Psoas muscle (tissue), 7 donors: ENCODE measurements at regions not wholly inside any gene's neighbourhood (a gene's known extent, or its start where the extent isn't known, plus 50 kb on each side); places are given as distances from the start of the nearest gene placed in this dataset.

Experiments
- ATAC-seq, 4 donors: fragments of 200-7000 bp; cut with Tn5 transposase; one replicate each; pipeline ENCODE4 v1.9.1; 2020; ENCODE audit warnings: moderate library complexity in 3 of 4, mild to moderate bottlenecking in 2 of 4
- DNase-seq, 2 donors: peaks; one replicate each; pipeline ENCODE4 v3.0.0-alpha.2; 2020
- H3K27ac ChIP-seq: fragments of 200-600 bp; one replicate; pipeline ENCODE4 v1.8.0; 2022
- H3K27me3 ChIP-seq, 3 donors: fragments of 200-600 bp in 1 of 3; one replicate each; pipeline versions ENCODE4 v1.6.1 to v1.8.0; 2013 to 2022; ENCODE audit warnings: low read length in 2 of 3, mild to moderate bottlenecking in 2 of 3, moderate library complexity in 1 of 3; ENCODE audit not compliant: insufficient read depth in 3 of 3
- H3K36me3 ChIP-seq, 2 donors: fragments of 200-600 bp in 1 of 2; one replicate each; pipeline versions ENCODE4 v1.6.1 to v1.8.0; 2013 to 2022; ENCODE audit warnings: low read depth in 1 of 2, mild to moderate bottlenecking in 1 of 2, moderate library complexity in 1 of 2; ENCODE audit not compliant: insufficient read depth in 1 of 2
- H3K4me1 ChIP-seq: fragments of 200-600 bp; one replicate; pipeline ENCODE4 v1.8.0; 2022
- H3K4me3 ChIP-seq: fragments of 200-600 bp; one replicate; pipeline ENCODE4 v1.8.0; 2022; ENCODE audit warnings: mild to moderate bottlenecking
- H3K9me3 ChIP-seq: fragments of 200-600 bp; one replicate; pipeline ENCODE4 v1.8.0; 2022
- CTCF ChIP-seq: fragments of 200-600 bp; IDR thresholded peaks from one replicate; pipeline ENCODE4 v1.8.0; 2022; ENCODE audit warnings: antibody characterized with exemption
- WGBS, 3 donors: extraction: QIAGEN DNeasy Blood & Tissue Kit; methylation state at CpG; one replicate each; pipeline versions ENCODE4 v1.1.6 to v1.1.7; 2013; 5-methylcytosine and 5-hydroxymethylcytosine counted together
- intact Hi-C, 2 donors: fragments of 100-400 bp; cut with DNase I; formaldehyde crosslinking; loops; one replicate each; pipeline versions ENCODE4 v1.11.0 to v1.14.2; 2022
- donor health status: healthy with polysubstance abuse.
- donor health status: DM: no; HTN: no; CAD: no; lungs with moderate emphysema.
- donor health status: Bipolar disorder and iron deficiency.
- donor health status: healthy.
- donor health status: DM: yes; HTN: yes; CAD: no.
- donor health status: DM: no; HTN: no; CAD: no.
- donor health status: DM: yes; HTN: yes; CAD: no.

- DNase-seq (no peak), ATAC-seq (no peak)
- Histone ChIP-seq H3K36me3 (no peaks in the 10 kb centered on the region), H3K9me3 (peaks cover 4% of the 10 kb centered on the region), H3K4me3 (no peak overlapping the region), H3K4me1 (peaks cover 6% of the 10 kb centered on the region), H3K27me3 (peaks cover 0 to 2% (median 0%) of the 10 kb centered on the region in 3 donors), H3K27ac (no peak overlapping the region)
- no peak for TF ChIP-seq CTCF
- intact Hi-C loops: no loop called here
Measured at GRCh38 chr22:27424319-27424718, 377.2 kb downstream of the MN1 start.

GRCh38 chr22:27429476-27429875, 372.1 kb downstream of the MN1 start:
- Histone ChIP-seq H3K27me3 (peaks cover 0 to 2% (median 0%) of the 10 kb centered on the region in 3 donors), H3K27ac (no peak overlapping the region), H3K9me3 (peaks cover 4% of the 10 kb centered on the region), H3K4me1 (no peaks in the 10 kb centered on the region), H3K4me3 (no peak overlapping the region), H3K36me3 (no peaks in the 10 kb centered on the region)
- WGBS, 3 donors: 88 to 90% (median 90%) methylated on average over 10 of the region's 10 CpGs
- no peak for TF ChIP-seq CTCF
- intact Hi-C loops: no loop called here
- ATAC-seq: no peak
- DNase-seq: no peak

- H3K27ac ChIP-seq: no peak overlapping the region
- no peak overlapping the region for H3K4me3 ChIP-seq
- intact Hi-C loops: no loop called here
- peaks cover 0 to 2% (median 0%) of the 10 kb centered on the region in 3 donors for H3K27me3 ChIP-seq
- no peaks in the 10 kb centered on the region for H3K36me3 ChIP-seq
- peaks cover 4% of the 10 kb centered on the region for H3K9me3 ChIP-seq
- DNase-seq (no peak), ATAC-seq (no peak)
- no peaks in the 10 kb centered on the region for H3K4me1 ChIP-seq
- WGBS, 3 donors: 81 to 85% (median 83%) methylated on average over 7 of the region's 7 CpGs
- TF ChIP-seq CTCF: no peak
Measured at GRCh38 chr22:27431081-27431480, 370.5 kb downstream of the MN1 start.

GRCh38 chr22:27431896-27432295, 369.7 kb downstream of the MN1 start:
- H3K27me3 ChIP-seq: peaks cover 0 to 2% (median 0%) of the 10 kb centered on the region in 3 donors
- H3K36me3 ChIP-seq: no peaks in the 10 kb centered on the region
- DNase-seq: no peak
- intact Hi-C loops: no loop called here
- 32 to 52% (median 37%) methylated on average over 4 of the region's 4 CpGs for WGBS, 3 donors
- peaks cover 4% of the 10 kb centered on the region for H3K9me3 ChIP-seq
- no peaks in the 10 kb centered on the region for H3K4me1 ChIP-seq
- no peak overlapping the region for H3K4me3 ChIP-seq
- H3K27ac ChIP-seq: no peak overlapping the region
- no peak for TF ChIP-seq CTCF
- ATAC-seq: no peak

- no peak for TF ChIP-seq CTCF
- H3K27ac ChIP-seq: no peak overlapping the region
- no peak overlapping the region for H3K4me3 ChIP-seq
- no peaks in the 10 kb centered on the region for H3K27me3 ChIP-seq
- H3K4me1 ChIP-seq: peaks cover 1% of the 10 kb centered on the region
- intact Hi-C loops: no loop called here
- H3K36me3 ChIP-seq: no peaks in the 10 kb centered on the region
- ATAC-seq: no peak
- no peak for DNase-seq
- H3K9me3 ChIP-seq: no peaks in the 10 kb centered on the region
- 95 to 97% (median 96%) methylated on average over 1 of the region's 1 CpG for WGBS, 3 donors
Measured at GRCh38 chr22:27433099-27433498, 368.5 kb downstream of the MN1 start.
